Brain microvascular endothelial cell (primary cell): ENCODE measurements at regions not wholly inside any gene's neighbourhood (a gene's known extent, or its start where the extent isn't known, plus 50 kb on each side); places are given as distances from the start of the nearest gene placed in this dataset.
"Not testable (repeated sequence)": the region's sequence is repeated elsewhere in the genome, so short reads cannot be mapped to it uniquely, and the experiment has no call there.

ENCODE experiments used
- DNase-seq: peaks from one replicate; pipeline ENCODE4 v3.0.0-alpha.2; 2020
- H3K27ac ChIP-seq: fragments of 250-450 bp; sonication (Bioruptor Pico); 2 replicates; pipeline ENCODE4 v1.5.1; 2020; ENCODE audit warnings: mild to moderate bottlenecking, moderate library complexity
- H3K27me3 ChIP-seq: fragments of 250-450 bp; sonication (Bioruptor Pico); replicated peaks from 2 replicates; pipeline ENCODE4 v1.5.1; 2020; ENCODE audit warnings: mild to moderate bottlenecking
- H3K36me3 ChIP-seq: fragments of 250-450 bp; sonication (Bioruptor Pico); replicated peaks from 2 replicates; pipeline ENCODE4 v1.5.1; 2020; ENCODE audit warnings: mild to moderate bottlenecking
- H3K4me3 ChIP-seq: 2 replicates; pipeline ENCODE4 v1.5.1; 2011; ENCODE audit warnings: low read depth, mild to moderate bottlenecking, control low read depth, low read length, moderate library complexity
- in situ Hi-C: cut with HindIII; loops from 2 replicates; pipeline ENCODE4 v1.10.0; 2017; ENCODE audit warnings: low sequenced_read_pairs, low pct_ligation_motif_present
- TF ChIP-seq, protein P1 (sequence below): IDR thresholded peaks from 2 replicates; pipeline ENCODE4 v1.5.1; 2011; ENCODE audit warnings: low read depth, mild to moderate bottlenecking, moderate library complexity, low read length, control low read depth, inconsistent platforms; ENCODE audit errors: missing control alignments

DNA sequence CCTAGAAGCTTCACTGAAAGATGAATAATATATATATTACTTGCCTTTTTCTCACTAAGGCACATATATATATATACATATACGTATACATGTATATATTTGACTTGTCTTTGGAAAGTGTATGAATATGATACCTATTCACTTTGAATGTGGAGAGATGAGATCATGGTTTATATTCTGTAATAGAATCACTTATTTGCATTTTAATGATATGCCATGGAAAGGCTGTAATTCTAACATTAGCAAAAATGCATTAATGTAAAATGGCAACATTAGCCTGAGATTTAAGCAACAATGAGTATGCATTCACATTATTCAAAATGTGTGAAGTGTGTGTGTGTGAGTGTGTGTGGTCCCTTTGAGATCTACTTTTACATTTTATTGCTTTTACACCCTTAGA lies 54.5 kb upstream of the PRKD1 start:
- Histone ChIP-seq H3K27ac (no peak overlapping the region), H3K36me3 (no peaks in the 10 kb centered on the region), H3K4me3 (no peak overlapping the region), H3K27me3 (no peaks in the 10 kb centered on the region)
- TF ChIP-seq, protein P1, sequence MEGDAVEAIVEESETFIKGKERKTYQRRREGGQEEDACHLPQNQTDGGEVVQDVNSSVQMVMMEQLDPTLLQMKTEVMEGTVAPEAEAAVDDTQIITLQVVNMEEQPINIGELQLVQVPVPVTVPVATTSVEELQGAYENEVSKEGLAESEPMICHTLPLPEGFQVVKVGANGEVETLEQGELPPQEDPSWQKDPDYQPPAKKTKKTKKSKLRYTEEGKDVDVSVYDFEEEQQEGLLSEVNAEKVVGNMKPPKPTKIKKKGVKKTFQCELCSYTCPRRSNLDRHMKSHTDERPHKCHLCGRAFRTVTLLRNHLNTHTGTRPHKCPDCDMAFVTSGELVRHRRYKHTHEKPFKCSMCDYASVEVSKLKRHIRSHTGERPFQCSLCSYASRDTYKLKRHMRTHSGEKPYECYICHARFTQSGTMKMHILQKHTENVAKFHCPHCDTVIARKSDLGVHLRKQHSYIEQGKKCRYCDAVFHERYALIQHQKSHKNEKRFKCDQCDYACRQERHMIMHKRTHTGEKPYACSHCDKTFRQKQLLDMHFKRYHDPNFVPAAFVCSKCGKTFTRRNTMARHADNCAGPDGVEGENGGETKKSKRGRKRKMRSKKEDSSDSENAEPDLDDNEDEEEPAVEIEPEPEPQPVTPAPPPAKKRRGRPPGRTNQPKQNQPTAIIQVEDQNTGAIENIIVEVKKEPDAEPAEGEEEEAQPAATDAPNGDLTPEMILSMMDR, result no peak
- in situ Hi-C loops, result no loop called here
- no peak for DNase-seq

DNA sequence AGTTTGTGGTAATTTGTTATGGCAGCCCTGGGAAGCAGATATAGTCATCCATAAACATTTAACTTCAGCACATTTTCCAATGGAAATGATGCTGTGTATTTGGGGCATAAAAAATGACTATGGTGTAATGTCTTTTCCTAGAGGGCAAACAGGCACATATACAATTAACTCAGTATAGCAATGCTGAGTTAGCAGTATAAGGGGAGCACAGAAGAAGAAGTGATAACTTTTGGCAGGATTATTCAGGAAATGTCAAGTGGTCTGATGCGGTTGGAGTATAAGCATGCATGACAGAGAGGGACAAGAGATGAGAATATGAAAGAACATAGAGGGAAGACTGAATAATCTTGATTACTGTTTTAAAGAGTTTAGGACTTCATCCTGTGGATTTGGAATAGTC lies 55.3 kb upstream of the PRKD1 start:
- TF ChIP-seq, protein P1, result no peak
- no peaks in the 10 kb centered on the region for H3K36me3 ChIP-seq
- DNase-seq, result no peak
- in situ Hi-C loops, result no loop called here
- no peaks in the 10 kb centered on the region for H3K27me3 ChIP-seq
- H3K27ac ChIP-seq, result no peak overlapping the region
- H3K4me3 ChIP-seq, result no peak overlapping the region

DNA sequence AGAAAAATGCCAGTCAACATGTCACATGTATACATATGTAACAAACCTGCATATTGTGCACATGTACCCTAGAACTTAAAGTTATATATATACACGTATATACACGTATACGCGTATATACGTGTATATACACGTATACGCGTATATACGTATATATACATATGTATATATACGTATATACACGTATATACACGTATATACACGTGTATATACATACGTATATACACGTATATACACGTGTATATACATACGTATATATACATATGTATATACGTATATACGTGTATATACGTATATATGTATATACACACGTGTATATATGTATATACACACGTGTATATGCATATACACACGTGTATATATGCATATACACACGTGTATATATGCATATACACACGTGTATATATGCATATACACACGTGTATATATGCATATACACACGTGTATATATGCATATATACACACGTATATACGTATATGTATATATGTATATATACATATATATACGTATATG lies 62.8 kb upstream of the PRKD1 start:
- H3K4me3 ChIP-seq, in situ Hi-C loops, H3K36me3 ChIP-seq, DNase-seq, H3K27me3 ChIP-seq, H3K27ac ChIP-seq: not testable (repeated sequence)

DNA sequence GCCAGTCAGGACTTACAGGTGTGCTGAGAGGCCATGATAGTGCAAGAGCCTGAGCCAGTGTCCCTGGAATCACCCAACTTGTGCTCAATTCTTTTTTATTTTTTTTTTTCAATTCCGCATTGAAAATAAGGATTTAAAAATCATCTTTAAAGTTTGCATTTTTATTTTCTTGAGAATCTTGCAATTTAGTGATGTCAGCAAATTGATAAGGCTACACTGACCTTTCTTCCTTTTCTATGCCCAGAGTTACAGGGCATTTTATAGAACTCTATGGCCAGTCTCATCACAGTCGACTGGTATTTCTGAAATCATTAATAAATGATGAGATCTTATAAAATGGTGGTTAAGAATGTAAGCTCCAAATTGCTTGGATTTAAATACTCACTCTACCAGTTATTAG lies 63.3 kb upstream of the PRKD1 start:
- TF ChIP-seq, protein P1, result no peak
- in situ Hi-C loops, result no loop called here
- H3K36me3 ChIP-seq, result no peaks in the 10 kb centered on the region

DNA sequence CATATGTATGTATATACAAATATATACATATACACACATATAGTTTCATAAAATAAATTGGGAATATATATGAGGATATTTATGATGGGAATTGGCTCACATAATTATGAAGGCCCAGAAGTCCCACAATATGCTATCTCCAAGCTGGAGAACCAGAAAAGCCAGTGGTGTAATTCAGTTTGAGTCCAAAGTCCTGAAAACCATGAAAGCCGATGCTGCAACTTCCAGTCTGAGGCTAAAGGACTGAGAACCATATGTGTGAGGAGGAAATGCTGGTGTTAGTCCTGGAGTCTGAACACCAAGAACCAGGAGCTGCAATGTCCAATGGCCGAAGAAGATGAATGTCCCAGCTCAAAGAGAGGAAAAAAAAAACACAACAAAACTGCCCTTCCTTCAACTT lies 65.5 kb upstream of the PRKD1 start:
- H3K27ac ChIP-seq, result no peak overlapping the region
- H3K36me3 ChIP-seq, result no peaks in the 10 kb centered on the region
- H3K4me3 ChIP-seq, result no peak overlapping the region
- no peaks in the 10 kb centered on the region for H3K27me3 ChIP-seq
- in situ Hi-C loops, result no loop called here
- TF ChIP-seq, protein P1, result no peak
- no peak for DNase-seq

More for the DNA sequence above, 63.3 kb upstream of the PRKD1 start:
- no peak for DNase-seq
- H3K27me3 ChIP-seq, result no peaks in the 10 kb centered on the region
- H3K27ac ChIP-seq, result no peak overlapping the region
- H3K4me3 ChIP-seq, result no peak overlapping the region

DNA sequence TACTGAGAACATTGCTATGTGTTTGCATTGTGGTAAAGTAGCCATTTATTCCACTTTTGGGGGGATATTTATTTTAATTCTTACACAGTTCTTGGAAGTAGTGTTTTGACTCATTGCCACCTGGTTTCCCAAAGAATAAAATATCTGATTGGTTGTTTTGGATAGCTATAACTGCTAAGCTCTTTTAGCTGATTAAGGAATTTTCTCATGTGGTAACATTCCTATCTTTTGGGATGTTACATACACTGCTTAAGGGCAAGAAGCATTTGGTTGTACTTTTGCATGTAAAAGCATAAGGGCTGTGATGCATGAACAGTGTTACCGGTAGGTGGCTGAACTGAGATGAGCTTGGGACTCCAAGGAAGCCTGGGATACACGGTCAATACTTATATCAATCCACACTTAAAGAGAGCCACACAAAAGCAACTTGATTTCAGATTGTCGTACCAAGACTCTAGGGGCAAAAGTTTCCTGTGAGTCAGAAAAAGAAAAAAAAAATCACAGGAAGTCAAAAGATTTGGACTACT lies 71.4 kb upstream of the PRKD1 start:
- TF ChIP-seq, protein P1, result peak; percentile 19
- DNase-seq, result no peak
- Histone ChIP-seq H3K4me3 (no peak overlapping the region), H3K27ac (no peak overlapping the region), H3K27me3 (no peaks in the 10 kb centered on the region), H3K36me3 (no peaks in the 10 kb centered on the region)
- in situ Hi-C loops, result no loop called here
